SIG-M5 treated with dmso at 0.1 percent for 504 hours (cell line): ENCODE measurements at regions not wholly inside any gene's neighbourhood (a gene's known extent, or its start where the extent isn't known, plus 50 kb on each side); places are given as distances from the start of the nearest gene placed in this dataset.
"Not testable (repeated sequence)": the region's sequence is repeated elsewhere in the genome, so short reads cannot be mapped to it uniquely, and the experiment has no call there.

ENCODE experiments used
- DNase-seq: peaks from one replicate; lab custom pipeline; 2025; ENCODE audit not compliant: unreplicated experiment; lab: John Stamatoyannopoulos, UW

- no peak for DNase-seq
These were observed 761.2 kb downstream of the TAF11L14 start for GRCh38 chr5:18395126-18396110.

- DNase-seq, result peak; percentile 15
These were observed 763.1 kb downstream of the TAF11L14 start for GRCh38 chr5:18397371-18397770.

- no peak for DNase-seq
These were observed 763.6 kb downstream of the TAF11L14 start for GRCh38 chr5:18397891-18398290.

GRCh38 chr5:18399461-18400327 lies 765.4 kb downstream of the TAF11L14 start:
- DNase-seq, result not testable (repeated sequence)

GRCh38 chr5:18403141-18403540 lies 768.9 kb downstream of the TAF11L14 start:
- DNase-seq, result no peak

- no peak for DNase-seq
These were observed 769.7 kb downstream of the TAF11L14 start for GRCh38 chr5:18403941-18404438.

GRCh38 chr5:18420711-18421110 lies 786.5 kb downstream of the TAF11L14 start:
- no peak for DNase-seq

- DNase-seq, result no peak
These were observed 799.1 kb downstream of the TAF11L14 start for GRCh38 chr5:18433336-18433735.

- no peak for DNase-seq
These were observed 803.9 kb downstream of the TAF11L14 start for GRCh38 chr5:18438126-18438525.

GRCh38 chr5:18455521-18455920 lies 821.3 kb downstream of the TAF11L14 start:
- DNase-seq, result no peak

- DNase-seq, result no peak
These were observed 823.0 kb downstream of the TAF11L14 start for GRCh38 chr5:18457255-18457654.

- no peak for DNase-seq
These were observed 827.5 kb downstream of the TAF11L14 start for GRCh38 chr5:18461766-18462165.

- DNase-seq, result peak; percentile 73
These were observed 831.8 kb downstream of the TAF11L14 start for GRCh38 chr5:18465833-18466681.

GRCh38 chr5:18466731-18467130 lies 832.5 kb downstream of the TAF11L14 start:
- DNase-seq, result no peak

GRCh38 chr5:18471791-18472190 lies 837.5 kb downstream of the TAF11L14 start:
- DNase-seq, result not testable (repeated sequence)

- peak; percentile 2 for DNase-seq
These were observed 849.2 kb downstream of the TAF11L14 start for GRCh38 chr5:18483451-18483850.

- no peak for DNase-seq
These were observed 853.7 kb downstream of the TAF11L14 start for GRCh38 chr5:18487928-18488480.

- no peak for DNase-seq
These were observed 855.4 kb downstream of the TAF11L14 start for GRCh38 chr5:18489703-18490102.

GRCh38 chr5:18491349-18491748 lies 857.1 kb downstream of the TAF11L14 start:
- DNase-seq, result no peak

GRCh38 chr5:18495157-18495556 lies 860.9 kb downstream of the TAF11L14 start:
- no peak for DNase-seq
